ENCODE measurements at regions not wholly inside any gene's neighbourhood (a gene's known extent, or its start where the extent isn't known, plus 50 kb on each side); places are given as distances from the start of the nearest gene placed in this dataset.

GRCh38 chr1:178644308-178645120, 80.5 kb upstream of the RALGPS2 start:
- no peaks in the 10 kb centered on the region for H3K27me3 Mint-ChIP-seq (ENCODE audit: unreplicated experiment)
- DNase-seq (ENCODE audit: low spot score) = no peak
- H3K4me1 Mint-ChIP-seq (ENCODE audit: unreplicated experiment) = no peaks in the 10 kb centered on the region
- no peak overlapping the region for H3K27ac Mint-ChIP-seq (ENCODE audit: unreplicated experiment)
- H3K36me3 Mint-ChIP-seq (ENCODE audit: low read depth, unreplicated experiment) = no peaks in the 10 kb centered on the region
- H3K4me3 Mint-ChIP-seq (ENCODE audit: unreplicated experiment) = no peak overlapping the region
- no peaks in the 10 kb centered on the region for H3K9me3 Mint-ChIP-seq (ENCODE audit: unreplicated experiment)
- no peak for TF ChIP-seq CTCF (IDR thresholded peaks at IDR 0.05; ENCODE audit: unreplicated experiment)

- H3K27ac Mint-ChIP-seq (ENCODE audit: unreplicated experiment) = no peak overlapping the region
- no peak for DNase-seq (ENCODE audit: low spot score)
- H3K36me3 Mint-ChIP-seq (ENCODE audit: low read depth, unreplicated experiment) = no peaks in the 10 kb centered on the region
- TF ChIP-seq CTCF (IDR thresholded peaks at IDR 0.05; ENCODE audit: unreplicated experiment) = no peak
- no peak overlapping the region for H3K4me3 Mint-ChIP-seq (ENCODE audit: unreplicated experiment)
- H3K27me3 Mint-ChIP-seq (ENCODE audit: unreplicated experiment) = no peaks in the 10 kb centered on the region
- no peaks in the 10 kb centered on the region for H3K9me3 Mint-ChIP-seq (ENCODE audit: unreplicated experiment)
- H3K4me1 Mint-ChIP-seq (ENCODE audit: unreplicated experiment) = no peaks in the 10 kb centered on the region
These were observed 79.8 kb upstream of the RALGPS2 start for GRCh38 chr1:178645157-178645807.

GRCh38 chr1:178645808-178646200, 79.2 kb upstream of the RALGPS2 start:
- no peak for TF ChIP-seq CTCF (IDR thresholded peaks at IDR 0.05; ENCODE audit: unreplicated experiment)
- Mint-ChIP-seq H3K4me1 (ENCODE audit: unreplicated experiment) (no peaks in the 10 kb centered on the region), H3K9me3 (ENCODE audit: unreplicated experiment) (no peaks in the 10 kb centered on the region), H3K27me3 (ENCODE audit: unreplicated experiment) (no peaks in the 10 kb centered on the region), H3K36me3 (ENCODE audit: low read depth, unreplicated experiment) (no peaks in the 10 kb centered on the region), H3K4me3 (ENCODE audit: unreplicated experiment) (no peak overlapping the region), H3K27ac (ENCODE audit: unreplicated experiment) (no peak overlapping the region)
- DNase-seq (ENCODE audit: low spot score) = no peak

- Mint-ChIP-seq H3K36me3 (ENCODE audit: low read depth, unreplicated experiment) (no peaks in the 10 kb centered on the region), H3K9me3 (ENCODE audit: unreplicated experiment) (no peaks in the 10 kb centered on the region), H3K27me3 (ENCODE audit: unreplicated experiment) (no peaks in the 10 kb centered on the region), H3K4me1 (ENCODE audit: unreplicated experiment) (no peaks in the 10 kb centered on the region), H3K4me3 (ENCODE audit: unreplicated experiment) (no peak overlapping the region), H3K27ac (ENCODE audit: unreplicated experiment) (no peak overlapping the region)
- no peak for DNase-seq (ENCODE audit: low spot score)
- no peak for TF ChIP-seq CTCF (IDR thresholded peaks at IDR 0.05; ENCODE audit: unreplicated experiment)
These were observed 78.2 kb upstream of the RALGPS2 start for GRCh38 chr1:178646821-178647220.

GRCh38 chr1:178648151-178648550, 76.9 kb upstream of the RALGPS2 start:
- Mint-ChIP-seq H3K27ac (ENCODE audit: unreplicated experiment) (no peak overlapping the region), H3K36me3 (ENCODE audit: low read depth, unreplicated experiment) (no peaks in the 10 kb centered on the region), H3K27me3 (ENCODE audit: unreplicated experiment) (no peaks in the 10 kb centered on the region), H3K9me3 (ENCODE audit: unreplicated experiment) (no peaks in the 10 kb centered on the region), H3K4me1 (ENCODE audit: unreplicated experiment) (no peaks in the 10 kb centered on the region), H3K4me3 (ENCODE audit: unreplicated experiment) (no peak overlapping the region)
- no peak for TF ChIP-seq CTCF (IDR thresholded peaks at IDR 0.05; ENCODE audit: unreplicated experiment)
- no peak for DNase-seq (ENCODE audit: low spot score)

All from endothelial cell (in vitro differentiated cells).